GM12891 (cell line): ENCODE measurements at regions not wholly inside any gene's neighbourhood (a gene's known extent, or its start where the extent isn't known, plus 50 kb on each side); places are given as distances from the start of the nearest gene placed in this dataset.

Experiments
- DNase-seq: peaks from one replicate; pipeline ENCODE4 v3.0.0; 2011; ENCODE audit warnings: low spot score; ENCODE audit not compliant: insufficient read length
- FAIRE-seq: peaks from 2 replicates; lab custom pipeline; 2011; peaks lifted over from hg19 to GRCh38; lab: Jason Lieb, UNC
- PAX5 ChIP-seq: IDR thresholded peaks from 2 replicates; pipeline ENCODE4 v1.6.1; 2011; ENCODE audit warnings: low read length, moderate library complexity, mild to moderate bottlenecking; ENCODE audit not compliant: insufficient read depth, severe bottlenecking
- POLR2A ChIP-seq: IDR thresholded peaks from 2 replicates; pipeline ENCODE4 v1.6.1; 2011; ENCODE audit warnings: low read depth, low read length, control low read depth
- POLR2AphosphoS5 ChIP-seq: IDR thresholded peaks from 2 replicates; pipeline ENCODE4 v1.6.1; 2011; ENCODE audit warnings: low read depth, low read length, control low read depth
- POU2F2 ChIP-seq: IDR thresholded peaks from 2 replicates; pipeline ENCODE4 v1.6.1; 2011; ENCODE audit warnings: low read depth, mild to moderate bottlenecking, control low read depth, low read length, moderate library complexity
- SPI1 ChIP-seq: IDR thresholded peaks from 2 replicates; pipeline ENCODE4 v1.6.1; 2011; ENCODE audit warnings: low read depth, low read length, control low read depth
- TAF1 ChIP-seq: IDR thresholded peaks from 2 replicates; pipeline ENCODE4 v1.6.1; 2011; ENCODE audit warnings: low read depth, low read length, control low read depth

GRCh38 chr14:44669496-44669895, 162.4 kb upstream of the FSCB start:
- DNase-seq, result no peak
- no peak for FAIRE-seq
- TF ChIP-seq PAX5, result no peak
- TF ChIP-seq TAF1, result no peak
- TF ChIP-seq POLR2A, result no peak
- no peak for TF ChIP-seq POLR2AphosphoS5
- no peak for TF ChIP-seq SPI1
- TF ChIP-seq POU2F2, result no peak

- FAIRE-seq (no peak), DNase-seq (no peak)
- TF ChIP-seq POU2F2 (no peak), POLR2A (no peak), TAF1 (no peak), POLR2AphosphoS5 (no peak), SPI1 (no peak), PAX5 (no peak)
Observed at GRCh38 chr14:44663136-44663535, 156.1 kb upstream of the FSCB start.

GRCh38 chr14:44662250-44662891, 155.3 kb upstream of the FSCB start:
- FAIRE-seq (no peak), DNase-seq (no peak)
- no peak for TF ChIP-seq POLR2A
- TF ChIP-seq PAX5, result no peak
- no peak for TF ChIP-seq SPI1
- TF ChIP-seq TAF1, result no peak
- TF ChIP-seq POLR2AphosphoS5, result no peak
- TF ChIP-seq POU2F2, result no peak

GRCh38 chr14:44658389-44658696, 151.3 kb upstream of the FSCB start:
- TF ChIP-seq POLR2AphosphoS5 (no peak), PAX5 (no peak), POU2F2 (no peak), TAF1 (no peak), POLR2A (no peak)
- DNase-seq, result no peak
- FAIRE-seq, result no peak

- no peak for DNase-seq
- no peak for TF ChIP-seq POLR2A
- TF ChIP-seq POLR2AphosphoS5, result no peak
- no peak for TF ChIP-seq POU2F2
- TF ChIP-seq TAF1, result no peak
- no peak for TF ChIP-seq SPI1
- no peak for TF ChIP-seq PAX5
- FAIRE-seq, result no peak
Observed at GRCh38 chr14:44657696-44658388, 150.8 kb upstream of the FSCB start.

GRCh38 chr14:44657203-44657602, 150.1 kb upstream of the FSCB start:
- FAIRE-seq (no peak), DNase-seq (no peak)
- TF ChIP-seq SPI1 (no peak), TAF1 (no peak), POLR2AphosphoS5 (no peak), POU2F2 (no peak), POLR2A (no peak), PAX5 (no peak)

GRCh38 chr14:44654591-44654990, 147.5 kb upstream of the FSCB start:
- TF ChIP-seq POLR2AphosphoS5 (no peak), POLR2A (no peak)
- FAIRE-seq (no peak), DNase-seq (no peak)

GRCh38 chr14:44653641-44654040, 146.6 kb upstream of the FSCB start:
- DNase-seq, result no peak
- FAIRE-seq, result no peak
- TF ChIP-seq PAX5 (no peak), TAF1 (no peak), POU2F2 (no peak), POLR2A (no peak), SPI1 (no peak), POLR2AphosphoS5 (no peak)

GRCh38 chr14:44652640-44653039, 145.6 kb upstream of the FSCB start:
- DNase-seq, result no peak
- no peak for FAIRE-seq
- TF ChIP-seq POU2F2, result no peak
- TF ChIP-seq TAF1, result no peak
- TF ChIP-seq POLR2A, result no peak
- TF ChIP-seq PAX5, result no peak

- FAIRE-seq (no peak), DNase-seq (no peak)
- TF ChIP-seq POLR2A (no peak), POLR2AphosphoS5 (no peak), PAX5 (no peak), TAF1 (no peak), SPI1 (no peak), POU2F2 (no peak)
Observed at GRCh38 chr14:44649061-44649460, 142.0 kb upstream of the FSCB start.
